GM10248 (cell line): ENCODE measurements at regions not wholly inside any gene's neighbourhood (a gene's known extent, or its start where the extent isn't known, plus 50 kb on each side); places are given as distances from the start of the nearest gene placed in this dataset.

ENCODE experiments used
- CTCF ChIA-PET: fragments of 300-600 bp; sonication (Branson Sonifier 250); formaldehyde crosslinking; extraction: SDS; loops from one replicate; lab custom pipeline; 2021; ENCODE audit warnings: antibody characterized with exemption; lab: Yijun Ruan, JAX
- POLR2A ChIA-PET: fragments of 350-650 bp; sonication (Branson Sonifier 250); formaldehyde crosslinking; extraction: SDS; loops from one replicate; lab custom pipeline; 2020; ENCODE audit warnings: antibody characterized with exemption; lab: Yijun Ruan, JAX
- DNase-seq: peaks from one replicate; pipeline ENCODE4 v3.0.0; 2012; ENCODE audit errors: extremely low spot score
- CTCF ChIP-seq: IDR thresholded peaks from 2 replicates; pipeline ENCODE4 v1.5.1; 2012; ENCODE audit warnings: mild to moderate bottlenecking, low read depth; ENCODE audit errors: extremely low read depth, missing control alignments, control extremely low read depth

DNA sequence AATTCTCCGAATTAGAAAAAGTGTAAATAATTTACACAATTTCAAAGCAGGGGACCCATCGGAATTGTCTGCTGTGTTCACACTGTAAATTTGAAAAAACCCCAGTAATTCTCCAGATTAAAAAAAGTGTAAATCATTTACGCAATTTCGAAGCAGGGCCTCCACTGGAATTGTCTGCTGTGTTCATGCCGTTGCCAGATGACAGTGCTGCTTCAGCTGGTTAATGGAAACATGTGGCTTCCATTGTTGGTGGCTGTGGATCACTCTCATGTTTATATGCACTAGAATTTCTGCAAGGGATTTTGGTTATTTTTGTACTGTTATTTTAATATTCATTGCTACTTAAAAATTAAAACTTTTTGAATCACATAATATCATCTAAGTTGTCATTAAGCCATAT, 88.8 kb upstream of the ELMO1 start:
- CTCF ChIA-PET: interaction anchor here (1.2 kb wide), 1 partner anchor 16 kb away, joined by 3 read pairs; no protein-coding TSS in a partner anchor
- no peak for TF ChIP-seq CTCF
- POLR2A ChIA-PET: no interaction called here
- no peak for DNase-seq

GRCh38 chr7:37538945-37539344, 90.3 kb upstream of the ELMO1 start:
- DNase-seq: no peak
- ChIA-PET CTCF (no interaction called here), POLR2A (no interaction called here)
- no peak for TF ChIP-seq CTCF

DNA sequence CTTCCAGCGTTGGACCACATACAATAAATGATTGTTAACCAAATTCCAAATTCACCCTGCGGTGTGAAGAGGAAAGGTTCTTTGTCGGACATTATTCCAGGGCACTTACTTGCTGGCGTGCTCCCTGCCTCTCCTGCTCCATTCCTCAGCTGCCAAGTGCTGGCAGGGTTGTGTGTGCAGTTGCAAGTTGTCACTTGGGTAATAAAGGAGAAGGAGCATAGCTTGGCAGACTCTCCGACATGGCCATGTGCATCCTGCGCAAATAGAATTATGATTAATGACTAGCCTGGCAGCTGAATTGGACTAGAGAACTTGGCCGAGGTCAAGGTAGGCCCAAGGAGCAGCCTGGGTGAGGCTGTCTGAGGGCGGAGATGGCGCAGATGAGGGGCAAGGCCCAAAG, 92.3 kb upstream of the ELMO1 start:
- TF ChIP-seq CTCF: no peak
- no peak for DNase-seq
- ChIA-PET CTCF (interaction anchor here (0.9 kb wide), 1 partner anchor 8 kb away, joined by 3 read pairs; no protein-coding TSS in a partner anchor), POLR2A (no interaction called here)

DNA sequence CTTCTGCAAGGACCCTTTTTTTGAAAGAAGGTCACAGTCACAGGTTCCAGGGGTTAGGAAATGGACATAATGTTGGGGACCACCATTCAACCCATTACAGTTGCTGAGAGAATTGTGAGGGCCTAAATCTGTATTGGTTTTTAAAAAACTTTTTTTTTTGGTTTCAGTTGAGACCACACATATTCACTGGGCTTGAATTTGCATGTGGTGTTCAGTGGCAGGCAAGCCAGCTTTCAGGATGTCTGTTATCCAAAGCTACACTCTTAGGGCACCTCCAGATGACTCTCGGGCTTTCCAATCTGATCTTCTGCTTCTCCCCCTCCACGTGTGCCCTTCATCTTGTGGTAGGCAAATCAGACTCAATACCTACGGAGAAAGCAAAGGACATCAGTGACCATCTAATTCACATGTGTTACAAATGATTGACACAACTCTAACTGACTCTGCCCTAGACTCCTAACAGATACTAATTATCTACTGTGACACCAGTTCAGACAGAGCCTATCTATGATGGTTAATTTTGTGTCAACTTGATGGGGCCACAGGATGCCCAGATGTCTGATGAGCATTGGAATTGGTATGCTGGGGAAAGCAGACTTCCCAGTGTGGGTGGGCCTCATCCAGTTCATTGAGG, 93.3 kb upstream of the ELMO1 start:
- ChIA-PET POLR2A (no interaction called here), CTCF (no interaction called here)
- DNase-seq: no peak
- TF ChIP-seq CTCF: no peak

DNA sequence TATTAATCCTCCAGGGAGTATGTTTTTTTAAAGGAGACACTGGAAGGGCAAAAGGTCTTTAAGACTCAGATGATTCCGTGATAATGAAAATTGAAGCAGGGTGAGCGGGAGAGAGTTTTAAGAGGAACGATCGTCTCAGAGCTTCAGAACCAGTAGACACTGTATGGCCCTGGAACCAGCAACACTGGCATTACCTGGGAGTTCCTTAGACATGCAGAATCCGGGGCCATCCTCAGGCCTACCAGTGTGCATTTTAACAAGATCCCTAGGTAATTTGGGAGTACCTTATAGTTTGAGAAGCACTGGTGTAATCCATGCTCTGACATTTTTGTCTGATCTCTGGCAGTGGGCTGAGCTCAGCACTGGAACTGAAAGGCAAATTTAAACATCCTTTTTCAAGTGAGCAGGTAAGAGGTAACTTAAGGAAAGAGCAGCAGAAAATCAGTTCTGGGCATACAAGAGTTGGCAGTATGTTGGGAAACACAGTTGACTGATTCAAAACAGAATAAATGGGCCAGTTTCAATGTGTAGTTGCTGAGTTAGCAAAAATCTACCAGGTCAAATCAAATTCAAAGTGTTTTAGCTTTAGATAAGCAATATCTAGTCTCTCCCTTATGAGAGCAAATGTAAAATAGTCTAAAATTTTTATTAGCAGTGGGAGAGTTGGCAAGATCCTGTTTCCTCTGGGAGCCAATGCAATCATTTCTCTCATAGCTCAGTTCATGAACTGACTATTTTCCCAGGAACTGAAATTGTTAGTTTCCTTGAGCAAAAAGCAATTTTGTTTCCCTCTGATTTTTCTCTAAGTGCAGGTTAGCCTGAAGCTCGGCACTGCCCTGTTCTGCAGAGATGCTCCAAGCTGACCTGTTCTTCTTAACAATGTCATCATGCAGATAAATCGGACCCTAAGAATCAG, 97.2 kb upstream of the ELMO1 start:
- TF ChIP-seq CTCF: no peak
- ChIA-PET POLR2A (no interaction called here), CTCF (interaction anchor here (0.8 to 1.5 kb wide), 3 partner anchors 22 to 51 kb away, joined by 3 read pairs; no protein-coding TSS in a partner anchor)
- DNase-seq: no peak

DNA sequence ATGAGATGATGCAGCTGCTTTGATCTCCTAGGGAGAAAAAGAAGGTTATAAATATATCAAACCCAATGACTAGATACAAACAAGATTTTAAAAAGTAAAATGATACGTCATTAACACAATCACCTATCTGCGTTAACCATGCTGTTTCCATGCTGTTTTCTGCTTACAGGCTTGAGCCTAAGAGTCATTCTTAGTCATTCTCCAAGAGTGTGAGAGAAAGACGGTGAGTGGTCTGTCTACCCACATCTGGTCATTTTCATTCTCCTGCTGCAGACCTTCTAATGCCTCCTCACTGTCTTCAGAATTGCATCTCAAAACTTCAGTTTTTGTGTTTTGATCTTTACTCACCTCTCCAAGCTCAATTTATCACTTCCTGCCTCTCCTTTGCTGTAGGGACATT, 98.0 kb upstream of the ELMO1 start:
- no peak for DNase-seq
- POLR2A ChIA-PET: no interaction called here
- no peak for TF ChIP-seq CTCF
- CTCF ChIA-PET: no interaction called here
